ENCODE measurements at regions not wholly inside any gene's neighbourhood (a gene's known extent, or its start where the extent isn't known, plus 50 kb on each side); places are given as distances from the start of the nearest gene placed in this dataset.
"Not testable (repeated sequence)": the region's sequence is repeated elsewhere in the genome, so short reads cannot be mapped to it uniquely, and the experiment has no call there.

- not testable (repeated sequence) for DNase-seq
Observed at GRCh38 chr10:121400507-121400906, 197.7 kb downstream of the FGFR2 start.

GRCh38 chr10:121403527-121403926 lies 194.7 kb downstream of the FGFR2 start:
- no peak for DNase-seq

GRCh38 chr10:121404611-121405010 lies 193.6 kb downstream of the FGFR2 start:
- no peak for DNase-seq

GRCh38 chr10:121405096-121405495 lies 193.1 kb downstream of the FGFR2 start:
- no peak for DNase-seq

GRCh38 chr10:121405549-121405948 lies 192.7 kb downstream of the FGFR2 start:
- DNase-seq = no peak

- no peak for DNase-seq
Observed at GRCh38 chr10:121405953-121406352, 192.3 kb downstream of the FGFR2 start.

- DNase-seq = no peak
Observed at GRCh38 chr10:121406823-121407545, 191.3 kb downstream of the FGFR2 start.

GRCh38 chr10:121409466-121410104 lies 188.7 kb downstream of the FGFR2 start:
- no peak for DNase-seq

GRCh38 chr10:121411004-121411403 lies 187.2 kb downstream of the FGFR2 start:
- DNase-seq = no peak

- DNase-seq = no peak
Observed at GRCh38 chr10:121413951-121414350, 184.3 kb downstream of the FGFR2 start.

- DNase-seq = no peak
Observed at GRCh38 chr10:121414366-121415062, 183.7 kb downstream of the FGFR2 start.

GRCh38 chr10:121415063-121415399 lies 183.2 kb downstream of the FGFR2 start:
- no peak for DNase-seq

- DNase-seq = no peak
Observed at GRCh38 chr10:121416071-121416470, 182.2 kb downstream of the FGFR2 start.

- DNase-seq = no peak
Observed at GRCh38 chr10:121417298-121417697, 180.9 kb downstream of the FGFR2 start.

GRCh38 chr10:121418126-121418777 lies 180.0 kb downstream of the FGFR2 start:
- no peak for DNase-seq

GRCh38 chr10:121420006-121420405 lies 178.2 kb downstream of the FGFR2 start:
- DNase-seq = no peak

- DNase-seq = no peak
Observed at GRCh38 chr10:121422096-121422495, 176.1 kb downstream of the FGFR2 start.

- DNase-seq = no peak
Observed at GRCh38 chr10:121425623-121426022, 172.6 kb downstream of the FGFR2 start.

- no peak for DNase-seq
Observed at GRCh38 chr10:121426307-121426706, 171.9 kb downstream of the FGFR2 start.
